ENCODE measurements at regions not wholly inside any gene's neighbourhood (a gene's known extent, or its start where the extent isn't known, plus 50 kb on each side); places are given as distances from the start of the nearest gene placed in this dataset.

DNA sequence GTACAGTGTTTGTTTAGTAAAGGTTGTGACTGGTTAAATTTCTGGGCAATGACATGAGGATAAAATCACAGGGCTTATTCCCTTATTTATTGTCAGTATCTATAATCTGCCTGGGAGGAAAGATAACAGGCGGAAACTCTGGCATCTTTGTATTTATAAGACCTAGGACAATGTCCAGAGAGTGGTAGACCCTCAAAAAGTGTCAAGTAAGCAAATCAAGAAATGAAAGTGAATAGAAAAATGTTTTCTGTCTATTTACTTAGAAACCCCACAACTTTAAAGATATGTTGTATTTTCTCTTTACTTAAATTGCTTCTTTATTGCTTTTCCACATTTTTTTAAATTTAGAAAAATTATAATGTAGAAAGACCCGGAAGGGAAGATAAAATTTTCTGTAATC lies 544.6 kb downstream of the EDEM1 start:
- Histone ChIP-seq H3K4me1 (no peaks in the 10 kb centered on the region), H3K4me3 (no peak overlapping the region), H3K27ac (no peak overlapping the region), H3K9me3 (no peaks in the 10 kb centered on the region), H3K4me2 (no peak overlapping the region)
- no peak for ATAC-seq
- ChIA-PET POLR2A (no interaction called here), CTCF (interaction anchor here (1.3 kb wide), 1 partner anchor 126 kb away, joined by 3 read pairs; no protein-coding TSS in a partner anchor)
- no peak for FAIRE-seq
- 6% methylated on average over 2 of the region's 2 CpGs for WGBS (ENCODE audit: missing lambda C conversion rate)
- TF ChIP-seq FOSL2 (IDR thresholded peaks at IDR 0.05) (no peak), FOSL2 (CRISPR knock-in tag; IDR thresholded peaks at IDR 0.05) (no peak), MAFK (IDR thresholded peaks at IDR 0.05; ENCODE audit: partially characterized antibody) (peak; percentile 83)
- no peak for DNase-seq (ENCODE audit: low read depth in 1 of 2, low spot score in 1 of 2)

DNA sequence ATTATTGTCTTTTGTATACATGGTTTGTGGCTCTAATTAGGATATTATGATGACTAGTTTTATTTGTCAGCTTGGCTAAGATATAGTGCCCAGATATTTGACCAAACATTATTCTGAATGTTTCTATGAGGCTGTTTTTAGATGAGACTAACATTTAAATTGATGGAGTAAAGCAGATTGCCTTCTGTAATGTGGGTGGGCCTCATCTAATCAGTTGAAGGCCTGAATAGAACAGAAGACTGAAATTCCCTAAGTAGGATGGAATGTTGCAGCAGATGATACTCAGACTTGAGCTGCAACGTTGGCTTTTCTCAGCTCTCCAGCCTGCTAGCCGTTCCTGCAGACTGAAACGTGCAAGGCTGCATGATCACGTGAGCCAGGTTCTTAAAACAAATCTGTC lies 546.5 kb downstream of the EDEM1 start:
- WGBS (ENCODE audit: missing lambda C conversion rate), result 9% methylated on average over 4 of the region's 4 CpGs
- Histone ChIP-seq H3K4me2 (no peak overlapping the region), H3K9me3 (no peaks in the 10 kb centered on the region), H3K27ac (no peak overlapping the region), H3K4me1 (no peaks in the 10 kb centered on the region), H3K4me3 (no peak overlapping the region)
- DNase-seq (ENCODE audit: low read depth in 1 of 2, low spot score in 1 of 2) (no peak), ATAC-seq (no peak), FAIRE-seq (no peak)
- no peak for TF ChIP-seq MAZ (IDR thresholded peaks at IDR 0.05; ENCODE audit: borderline replicate concordance, low read depth, low read length)
- TF ChIP-seq HOXA7 (CRISPR knock-in tag; IDR thresholded peaks at IDR 0.05), result no peak
- no peak for TF ChIP-seq TFCP2L1 (CRISPR knock-in tag; IDR thresholded peaks at IDR 0.05)
- no peak for TF ChIP-seq HDAC2 (IDR thresholded peaks at IDR 0.05)
- TF ChIP-seq NFE2L2 (conservative IDR thresholded peaks at IDR 0.05; ENCODE audit: low read length), result no peak
- TF ChIP-seq RNF2 (IDR thresholded peaks at IDR 0.05; ENCODE audit: borderline replicate concordance, low read depth), result no peak
- no peak for TF ChIP-seq ZNF302 (CRISPR knock-in tag; IDR thresholded peaks at IDR 0.05)
- TF ChIP-seq ESRRA (IDR thresholded peaks at IDR 0.05; ENCODE audit: borderline replicate concordance, low read length), result no peak
- TF ChIP-seq HEYL (CRISPR knock-in tag; IDR thresholded peaks at IDR 0.05), result no peak
- no peak for TF ChIP-seq CHD2 (IDR thresholded peaks at IDR 0.05; ENCODE audit: low read length, partially characterized antibody)
- no peak for TF ChIP-seq TP53 (CRISPR knock-in tag; IDR thresholded peaks at IDR 0.05)
- TF ChIP-seq, protein P1, sequence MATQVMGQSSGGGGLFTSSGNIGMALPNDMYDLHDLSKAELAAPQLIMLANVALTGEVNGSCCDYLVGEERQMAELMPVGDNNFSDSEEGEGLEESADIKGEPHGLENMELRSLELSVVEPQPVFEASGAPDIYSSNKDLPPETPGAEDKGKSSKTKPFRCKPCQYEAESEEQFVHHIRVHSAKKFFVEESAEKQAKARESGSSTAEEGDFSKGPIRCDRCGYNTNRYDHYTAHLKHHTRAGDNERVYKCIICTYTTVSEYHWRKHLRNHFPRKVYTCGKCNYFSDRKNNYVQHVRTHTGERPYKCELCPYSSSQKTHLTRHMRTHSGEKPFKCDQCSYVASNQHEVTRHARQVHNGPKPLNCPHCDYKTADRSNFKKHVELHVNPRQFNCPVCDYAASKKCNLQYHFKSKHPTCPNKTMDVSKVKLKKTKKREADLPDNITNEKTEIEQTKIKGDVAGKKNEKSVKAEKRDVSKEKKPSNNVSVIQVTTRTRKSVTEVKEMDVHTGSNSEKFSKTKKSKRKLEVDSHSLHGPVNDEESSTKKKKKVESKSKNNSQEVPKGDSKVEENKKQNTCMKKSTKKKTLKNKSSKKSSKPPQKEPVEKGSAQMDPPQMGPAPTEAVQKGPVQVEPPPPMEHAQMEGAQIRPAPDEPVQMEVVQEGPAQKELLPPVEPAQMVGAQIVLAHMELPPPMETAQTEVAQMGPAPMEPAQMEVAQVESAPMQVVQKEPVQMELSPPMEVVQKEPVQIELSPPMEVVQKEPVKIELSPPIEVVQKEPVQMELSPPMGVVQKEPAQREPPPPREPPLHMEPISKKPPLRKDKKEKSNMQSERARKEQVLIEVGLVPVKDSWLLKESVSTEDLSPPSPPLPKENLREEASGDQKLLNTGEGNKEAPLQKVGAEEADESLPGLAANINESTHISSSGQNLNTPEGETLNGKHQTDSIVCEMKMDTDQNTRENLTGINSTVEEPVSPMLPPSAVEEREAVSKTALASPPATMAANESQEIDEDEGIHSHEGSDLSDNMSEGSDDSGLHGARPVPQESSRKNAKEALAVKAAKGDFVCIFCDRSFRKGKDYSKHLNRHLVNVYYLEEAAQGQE (IDR thresholded peaks at IDR 0.05), result no peak
- TF ChIP-seq FOSB (CRISPR knock-in tag; IDR thresholded peaks at IDR 0.05), result no peak
- TF ChIP-seq, protein P2, sequence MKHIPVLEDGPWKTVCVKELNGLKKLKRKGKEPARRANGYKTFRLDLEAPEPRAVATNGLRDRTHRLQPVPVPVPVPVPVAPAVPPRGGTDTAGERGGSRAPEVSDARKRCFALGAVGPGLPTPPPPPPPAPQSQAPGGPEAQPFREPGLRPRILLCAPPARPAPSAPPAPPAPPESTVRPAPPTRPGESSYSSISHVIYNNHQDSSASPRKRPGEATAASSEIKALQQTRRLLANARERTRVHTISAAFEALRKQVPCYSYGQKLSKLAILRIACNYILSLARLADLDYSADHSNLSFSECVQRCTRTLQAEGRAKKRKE (CRISPR knock-in tag; IDR thresholded peaks at IDR 0.05; ENCODE audit: low read depth), result no peak
- no peak for TF ChIP-seq ZFP36 (IDR thresholded peaks at IDR 0.05; ENCODE audit: borderline replicate concordance, partially characterized antibody)
- no peak for TF ChIP-seq RFX5 (IDR thresholded peaks at IDR 0.05)
- ChIA-PET CTCF (no interaction called here), POLR2A (no interaction called here)

DNA sequence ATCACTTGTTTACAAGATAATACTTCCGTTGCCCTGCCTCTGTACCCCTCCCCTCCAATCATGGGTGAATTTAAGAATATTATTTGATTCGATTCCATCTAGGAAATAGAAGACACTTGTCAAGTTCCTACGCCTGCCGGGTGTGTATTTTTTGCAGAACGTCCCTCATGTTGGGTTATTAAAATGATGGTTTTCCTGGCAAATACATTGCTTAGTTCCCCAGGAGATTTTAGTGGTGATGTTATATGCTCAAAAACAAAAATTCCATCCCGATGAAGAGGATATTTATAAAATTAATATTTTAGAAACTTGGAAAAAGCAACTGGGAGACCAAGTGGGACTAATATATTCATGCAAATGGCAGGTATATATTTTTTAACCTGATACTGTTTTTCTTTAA lies 548.4 kb downstream of the EDEM1 start:
- Histone ChIP-seq H3K4me3 (no peak overlapping the region), H3K4me1 (no peaks in the 10 kb centered on the region), H3K27ac (no peak overlapping the region), H3K4me2 (no peak overlapping the region), H3K9me3 (no peaks in the 10 kb centered on the region)
- CTCF ChIA-PET, result no interaction called here
- POLR2A ChIA-PET, result no interaction called here
- FAIRE-seq (no peak), DNase-seq (ENCODE audit: low read depth in 1 of 2, low spot score in 1 of 2) (no peak), ATAC-seq (no peak)
- WGBS (ENCODE audit: missing lambda C conversion rate), result 20% methylated on average over 6 of the region's 6 CpGs
- no peak for TF ChIP-seq GATA3 (IDR thresholded peaks at IDR 0.05; ENCODE audit: borderline replicate concordance)
- TF ChIP-seq SREBF2 (IDR thresholded peaks at IDR 0.05), result no peak
- no peak for TF ChIP-seq JUNB (IDR thresholded peaks at IDR 0.05)
- no peak for TF ChIP-seq CTCF (IDR thresholded peaks at IDR 0.05)
- no peak for TF ChIP-seq HOXB13 (CRISPR knock-in tag; IDR thresholded peaks at IDR 0.05; ENCODE audit: low read depth)

Measured in A549 (cell line).